Progenitor cell of endocrine pancreas (in vitro differentiated cells): ENCODE measurements at regions not wholly inside any gene's neighbourhood (a gene's known extent, or its start where the extent isn't known, plus 50 kb on each side); places are given as distances from the start of the nearest gene placed in this dataset.
"Not testable (repeated sequence)": the region's sequence is repeated elsewhere in the genome, so short reads cannot be mapped to it uniquely, and the experiment has no call there.

Source experiments
- DNase-seq: peaks from one replicate; pipeline ENCODE4 v3.0.0; 2021; ENCODE audit warnings: low spot score; ENCODE audit not compliant: unreplicated experiment
- H3K27ac Mint-ChIP-seq: 2 replicates; pipeline ENCODE4 v1.8.0; 2021; ENCODE audit warnings: mild to moderate bottlenecking, moderate library complexity, mixed read lengths
- H3K27me3 Mint-ChIP-seq: 2 replicates; pipeline ENCODE4 v1.8.0; 2021; ENCODE audit warnings: mixed read lengths
- H3K36me3 Mint-ChIP-seq: 2 replicates; pipeline ENCODE4 v1.8.0; 2022; ENCODE audit warnings: mixed read lengths; ENCODE audit not compliant: insufficient read depth
- H3K4me1 Mint-ChIP-seq: 2 replicates; pipeline ENCODE4 v1.8.0; 2021; ENCODE audit warnings: low read depth, mixed read lengths
- H3K4me3 Mint-ChIP-seq: 2 replicates; pipeline ENCODE4 v1.8.0; 2021; ENCODE audit warnings: low read depth, mild to moderate bottlenecking, moderate library complexity, mixed read lengths
- H3K9me3 Mint-ChIP-seq: 2 replicates; pipeline ENCODE4 v1.8.0; 2021; ENCODE audit warnings: low read depth, mixed read lengths
- TF ChIP-seq, protein P1 (sequence below): fragments of 200-600 bp; sonication (generic); IDR thresholded peaks from one replicate; pipeline ENCODE4 v1.5.0; 2021; ENCODE audit warnings: antibody characterized with exemption, mild to moderate bottlenecking; ENCODE audit not compliant: unreplicated experiment

DNA sequence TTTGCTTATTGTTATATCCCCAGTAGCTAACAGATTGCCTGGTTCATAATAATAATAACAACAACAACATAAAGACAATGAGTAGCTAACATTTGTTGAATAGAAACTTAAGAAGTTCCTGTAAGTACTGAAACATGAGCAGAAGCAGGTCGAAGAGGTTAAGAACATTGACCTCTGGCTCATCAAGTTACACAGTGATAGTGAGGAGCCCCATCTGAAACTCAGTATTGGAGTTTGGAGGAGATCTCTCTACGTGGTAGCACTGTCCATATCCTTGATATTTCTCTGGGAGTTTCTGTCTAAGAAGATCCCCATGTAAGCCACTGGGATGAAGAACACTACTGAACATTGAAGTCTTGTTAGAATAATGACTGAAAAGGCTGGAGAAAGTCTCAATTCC is 600.4 kb downstream of the RFPL4B start:
- DNase-seq: no peak
- TF ChIP-seq, protein P1, sequence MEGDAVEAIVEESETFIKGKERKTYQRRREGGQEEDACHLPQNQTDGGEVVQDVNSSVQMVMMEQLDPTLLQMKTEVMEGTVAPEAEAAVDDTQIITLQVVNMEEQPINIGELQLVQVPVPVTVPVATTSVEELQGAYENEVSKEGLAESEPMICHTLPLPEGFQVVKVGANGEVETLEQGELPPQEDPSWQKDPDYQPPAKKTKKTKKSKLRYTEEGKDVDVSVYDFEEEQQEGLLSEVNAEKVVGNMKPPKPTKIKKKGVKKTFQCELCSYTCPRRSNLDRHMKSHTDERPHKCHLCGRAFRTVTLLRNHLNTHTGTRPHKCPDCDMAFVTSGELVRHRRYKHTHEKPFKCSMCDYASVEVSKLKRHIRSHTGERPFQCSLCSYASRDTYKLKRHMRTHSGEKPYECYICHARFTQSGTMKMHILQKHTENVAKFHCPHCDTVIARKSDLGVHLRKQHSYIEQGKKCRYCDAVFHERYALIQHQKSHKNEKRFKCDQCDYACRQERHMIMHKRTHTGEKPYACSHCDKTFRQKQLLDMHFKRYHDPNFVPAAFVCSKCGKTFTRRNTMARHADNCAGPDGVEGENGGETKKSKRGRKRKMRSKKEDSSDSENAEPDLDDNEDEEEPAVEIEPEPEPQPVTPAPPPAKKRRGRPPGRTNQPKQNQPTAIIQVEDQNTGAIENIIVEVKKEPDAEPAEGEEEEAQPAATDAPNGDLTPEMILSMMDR: no peak
- peaks cover 3% of the 10 kb centered on the region for H3K9me3 Mint-ChIP-seq
- no peaks in the 10 kb centered on the region for H3K27me3 Mint-ChIP-seq
- H3K27ac Mint-ChIP-seq: no peak overlapping the region
- no peaks in the 10 kb centered on the region for H3K4me1 Mint-ChIP-seq
- H3K36me3 Mint-ChIP-seq: no peaks in the 10 kb centered on the region
- no peak overlapping the region for H3K4me3 Mint-ChIP-seq

DNA sequence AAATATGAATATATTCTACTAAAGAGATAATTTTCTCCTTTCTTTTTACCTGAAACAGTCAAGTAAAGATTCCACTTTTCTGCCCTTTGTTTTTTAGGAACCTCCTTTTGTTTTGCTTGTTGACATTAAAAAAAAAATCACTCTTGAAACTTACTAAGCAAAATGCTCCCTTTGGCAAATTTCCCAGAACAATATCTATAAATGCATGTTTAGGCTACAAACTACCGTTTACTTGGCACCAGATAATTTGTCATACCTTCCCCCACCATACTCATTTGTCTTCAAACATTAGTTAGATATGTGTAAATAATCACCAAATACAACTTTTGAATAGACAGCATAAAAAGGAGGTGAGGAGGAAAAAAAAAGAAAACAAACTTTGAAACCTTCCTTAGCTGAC is 604.7 kb downstream of the RFPL4B start:
- H3K27ac Mint-ChIP-seq: no peak overlapping the region
- TF ChIP-seq, protein P1: no peak
- no peak overlapping the region for H3K4me3 Mint-ChIP-seq

DNA sequence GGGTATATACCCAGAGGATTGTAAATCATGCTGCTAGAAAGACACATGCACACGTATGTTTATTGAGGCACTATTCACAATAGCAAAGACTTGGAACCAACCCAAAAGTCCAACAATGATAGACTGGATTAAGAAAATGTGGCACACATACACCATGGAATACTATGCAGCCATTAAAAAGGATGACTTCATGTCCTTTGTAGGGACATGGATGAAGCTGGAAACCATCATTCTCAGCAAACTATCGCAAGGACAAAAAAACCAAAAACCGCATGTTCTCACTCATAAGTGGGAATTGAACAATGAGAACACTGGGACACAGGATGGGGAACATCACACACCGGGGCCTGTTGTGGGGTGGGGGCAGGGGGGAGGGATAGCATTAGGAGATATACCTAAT is 608.6 kb downstream of the RFPL4B start:
- not testable (repeated sequence) for DNase-seq, H3K36me3 Mint-ChIP-seq, H3K4me3 Mint-ChIP-seq, H3K4me1 Mint-ChIP-seq, H3K27me3 Mint-ChIP-seq, H3K27ac Mint-ChIP-seq
- peaks cover 21% of the 10 kb centered on the region for H3K9me3 Mint-ChIP-seq

More for the DNA sequence above, 604.7 kb downstream of the RFPL4B start:
- Mint-ChIP-seq H3K36me3 (no peaks in the 10 kb centered on the region), H3K27me3 (no peaks in the 10 kb centered on the region), H3K9me3 (peaks cover 8% of the 10 kb centered on the region), H3K4me1 (no peaks in the 10 kb centered on the region)
- no peak for DNase-seq

DNA sequence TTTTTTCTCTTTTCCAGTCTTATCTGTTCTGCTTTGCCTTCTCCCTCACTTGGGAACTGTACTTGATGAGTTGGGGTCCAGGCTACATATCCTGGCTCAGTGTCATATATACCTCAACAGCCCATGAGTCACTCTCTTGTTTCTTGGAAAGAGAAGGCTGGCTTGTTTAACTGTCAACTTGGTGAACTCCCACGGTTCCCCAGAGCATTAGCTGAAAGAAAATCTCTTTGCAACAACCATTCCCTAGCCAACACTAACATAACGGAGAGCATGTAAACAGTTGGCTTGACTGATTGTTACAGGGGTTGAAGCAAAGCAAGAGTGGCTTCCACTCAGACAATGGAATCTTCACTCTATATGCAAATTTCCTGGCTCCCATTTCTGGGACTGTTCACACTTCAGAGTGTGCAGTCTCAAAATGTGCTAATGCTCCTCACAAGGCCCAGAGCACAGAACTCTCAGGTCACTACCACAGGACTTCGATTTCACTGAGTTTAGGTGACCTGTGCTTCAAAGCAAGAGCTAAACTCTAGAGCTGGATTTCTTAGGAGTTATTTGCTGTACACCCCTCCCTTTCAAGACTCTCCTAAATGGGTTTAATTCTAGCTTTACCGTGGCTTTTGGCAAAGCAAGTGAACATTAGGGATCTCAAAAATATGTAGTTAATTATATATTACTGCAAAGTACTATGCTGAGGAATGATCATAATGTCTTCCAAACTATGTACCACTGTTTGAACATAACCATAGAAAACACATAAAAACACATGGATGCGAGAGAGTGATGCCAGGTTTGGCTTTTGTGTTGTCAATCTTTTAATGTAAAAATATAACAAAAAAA is 609.8 kb downstream of the RFPL4B start:
- no peak overlapping the region for H3K4me3 Mint-ChIP-seq
- no peaks in the 10 kb centered on the region for H3K4me1 Mint-ChIP-seq
- no peaks in the 10 kb centered on the region for H3K36me3 Mint-ChIP-seq
- H3K27me3 Mint-ChIP-seq: no peaks in the 10 kb centered on the region
- DNase-seq: no peak
- no peak overlapping the region for H3K27ac Mint-ChIP-seq
- peaks cover 18% of the 10 kb centered on the region for H3K9me3 Mint-ChIP-seq
- TF ChIP-seq, protein P1: no peak

DNA sequence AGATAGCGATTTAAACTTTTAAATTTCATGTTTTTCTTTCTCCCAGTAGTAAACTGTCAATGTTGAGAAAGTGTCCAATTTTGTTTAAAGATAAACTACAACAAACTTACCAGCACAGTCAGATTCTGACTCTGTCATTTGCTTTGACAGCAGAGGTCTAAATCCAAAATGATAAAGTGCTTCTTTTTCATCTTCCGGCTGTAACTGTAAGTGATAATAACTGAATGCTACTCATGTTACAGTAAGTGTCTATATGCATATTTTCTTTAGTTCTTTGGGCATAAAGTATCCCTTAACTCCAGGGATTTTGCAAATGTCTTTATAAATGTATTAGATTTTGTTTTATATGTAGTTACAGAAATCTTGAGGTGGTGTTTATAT is 610.4 kb downstream of the RFPL4B start:
- TF ChIP-seq, protein P1: no peak
- Mint-ChIP-seq H3K4me1 (no peaks in the 10 kb centered on the region), H3K4me3 (no peak overlapping the region), H3K36me3 (no peaks in the 10 kb centered on the region), H3K27me3 (no peaks in the 10 kb centered on the region), H3K9me3 (peaks cover 18% of the 10 kb centered on the region), H3K27ac (no peak overlapping the region)
- no peak for DNase-seq

DNA sequence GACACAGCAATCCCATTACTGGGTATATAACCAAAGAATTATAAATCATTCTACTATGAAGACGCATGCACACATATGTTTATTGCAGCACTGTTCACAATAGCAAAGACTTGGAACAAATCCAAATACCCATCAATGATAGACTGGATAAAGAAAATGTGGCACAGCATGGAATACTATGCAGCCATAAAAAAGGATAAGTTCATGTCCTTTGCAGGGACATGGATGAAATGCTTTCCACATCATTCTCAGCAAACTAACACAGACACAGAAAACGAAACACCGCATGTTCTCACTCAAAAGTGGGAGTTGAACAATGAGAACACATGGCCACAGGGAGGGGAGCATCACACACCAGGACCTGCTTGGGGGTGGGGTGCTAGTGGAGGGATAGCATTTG is 613.0 kb downstream of the RFPL4B start:
- H3K4me3 Mint-ChIP-seq, H3K36me3 Mint-ChIP-seq: not testable (repeated sequence)

More for the DNA sequence above, 613.0 kb downstream of the RFPL4B start:
- not testable (repeated sequence) for H3K27me3 Mint-ChIP-seq, DNase-seq, H3K4me1 Mint-ChIP-seq, H3K27ac Mint-ChIP-seq
- H3K9me3 Mint-ChIP-seq: peaks cover 13% of the 10 kb centered on the region
